HepG2 (cell line): ENCODE measurements at regions not wholly inside any gene's neighbourhood (a gene's known extent, or its start where the extent isn't known, plus 50 kb on each side); places are given as distances from the start of the nearest gene placed in this dataset.
A peak's percentile ranks its signal among the peaks of the same experiment; 100 is the strongest.

Experiments
- ATAC-seq: fragments of 200-7000 bp; cut with Tn5 transposase; 3 replicates; pipeline ENCODE4 v1.9.1; 2020; ENCODE audit warnings: mild to moderate bottlenecking, moderate library complexity
- BruUV-seq: library from RNA; stranded (reverse); fragments of 400-500 nt; replicated peaks from 2 replicates; lab custom pipeline; 2021; lab: Mats Ljungman, UMichigan
- CTCF ChIA-PET: fragments of 300-600 bp; formaldehyde crosslinking; extraction: SDS; loops from one replicate; lab custom pipeline; 2021; ENCODE audit warnings: low total read pairs, inconsistent platforms, low intra/inter-chr PET ratio; lab: Yijun Ruan, JAX
- POLR2A ChIA-PET: fragments of 350-600 bp; sonication (Branson Sonifier 250); formaldehyde crosslinking; loops from one replicate; lab custom pipeline; 2020; ENCODE audit warnings: antibody characterized with exemption, inconsistent platforms; lab: Yijun Ruan, JAX
- DNase-seq: peaks from one replicate; pipeline ENCODE4 v3.0.0-alpha.2; 2015; ENCODE audit warnings: low spot score
- FAIRE-seq: peaks from 3 replicates; lab custom pipeline; 2011; peaks lifted over from hg19 to GRCh38; lab: Jason Lieb, UNC
- H2AFZ ChIP-seq: one replicate; pipeline ENCODE4 v1.6.1; 2011; ENCODE audit warnings: low read length, inconsistent platforms
- H3K27ac ChIP-seq: fragments of 300-600 bp; 3 replicates; pipeline ENCODE4 v1.8.0; 2011; ENCODE audit warnings: mixed run types, mild to moderate bottlenecking, mixed read lengths, low read length, inconsistent platforms; ENCODE audit not compliant: insufficient read depth; ENCODE audit errors: extremely low read length
- H3K27me3 ChIP-seq, 2 experiments: fragments of 200-600 bp in 1 of 2; 2 replicates in 1 of 2; 3 replicates in 1 of 2; pipeline versions ENCODE4 v1.6.0 to v1.8.0; 2011; ENCODE audit warnings: low read length in 2 of 2, mild to moderate bottlenecking in 2 of 2, moderate library complexity in 2 of 2, inconsistent platforms in 1 of 2; ENCODE audit not compliant: insufficient read depth in 2 of 2, control insufficient read depth in 1 of 2
- H3K36me3 ChIP-seq, 2 experiments: fragments of 200-600 bp in 1 of 2; replicated peaks in 1 of 2; 2 replicates in 1 of 2; 3 replicates in 1 of 2; pipeline versions ENCODE4 v1.5.1 to v1.8.0; 2011; ENCODE audit warnings: low read length in 2 of 2, inconsistent platforms in 1 of 2; ENCODE audit not compliant: insufficient read depth in 2 of 2, control insufficient read depth in 1 of 2
- H3K4me1 ChIP-seq: 2 replicates; pipeline ENCODE4 v1.5.1; 2012; ENCODE audit warnings: low read length, inconsistent platforms; ENCODE audit not compliant: insufficient read depth
- H3K4me2 ChIP-seq: 2 replicates; pipeline ENCODE4 v1.6.0; 2011; ENCODE audit warnings: low read depth, low read length, inconsistent platforms
- H3K4me3 ChIP-seq, 3 experiments: fragments of 200-600 bp in 1 of 3; sonication (generic), shearing (Covaris generic) in 1 of 3; replicated peaks in 1 of 3; 2 replicates each; pipeline ENCODE4 v1.5.1; 2011 to 2016; ENCODE audit warnings: low read length in 3 of 3, inconsistent platforms in 2 of 3, low read depth in 2 of 3, mild to moderate bottlenecking in 2 of 3, control low read depth in 1 of 3, mixed read lengths in 1 of 3; ENCODE audit not compliant: insufficient read depth in 1 of 3
- H3K79me2 ChIP-seq: one replicate; pipeline ENCODE4 v1.6.1; 2011; ENCODE audit warnings: low read length, inconsistent platforms; ENCODE audit not compliant: insufficient read depth
- H3K9ac ChIP-seq: 2 replicates; pipeline ENCODE4 v1.6.0; 2011; ENCODE audit warnings: mild to moderate bottlenecking, low read depth, low read length, inconsistent platforms; ENCODE audit not compliant: insufficient read depth
- H3K9me3 ChIP-seq: 2 replicates; pipeline ENCODE4 v1.5.1; 2012; ENCODE audit warnings: mild to moderate bottlenecking, low read length
- H4K20me1 ChIP-seq: 2 replicates; pipeline ENCODE4 v1.6.0; 2011; ENCODE audit warnings: inconsistent platforms, mild to moderate bottlenecking, low read length, moderate library complexity; ENCODE audit not compliant: insufficient read depth
- KLF6 ChIP-seq: IDR thresholded peaks from 2 replicates; pipeline ENCODE4 v1.8.0; 2016; ENCODE audit warnings: missing biosample characterization, missing genetic modification reagents
- NAIF1 ChIP-seq: sonication (generic); formaldehyde crosslinking; IDR thresholded peaks from 2 replicates; pipeline ENCODE4 v1.5.0; 2020; ENCODE audit warnings: mild to moderate bottlenecking, missing genetic modification reagents, borderline replicate concordance
- RXRB ChIP-seq: IDR thresholded peaks from 2 replicates; pipeline ENCODE4 v1.6.1; 2016; ENCODE audit warnings: borderline replicate concordance, missing genetic modification reagents, missing compliant biosample characterization
- SMYD3 ChIP-seq: sonication (generic); formaldehyde crosslinking; IDR thresholded peaks from 2 replicates; pipeline ENCODE4 v1.8.1; 2023; ENCODE audit warnings: mild to moderate bottlenecking, missing genetic modification reagents
- ZNF337 ChIP-seq: sonication (generic); formaldehyde crosslinking; IDR thresholded peaks from 2 replicates; pipeline ENCODE4 v1.5.1; 2020; ENCODE audit warnings: missing genetic modification reagents, low read depth, mild to moderate bottlenecking, borderline replicate concordance
- WGBS: methylation state at CpG from one replicate; pipeline ENCODE4 v1.1.6; 2017; ENCODE audit warnings: low lambda C conversion rate; 5-methylcytosine and 5-hydroxymethylcytosine counted together
- in situ Hi-C: cut with HindIII; loops from 2 replicates; pipeline ENCODE4 v1.10.0; 2017; ENCODE audit warnings: low pct_unique_long_range_greater_than_20kb; ENCODE audit not compliant: extremely low pct_ligation_motif_present
- intact Hi-C: fragments of 100-400 bp; cut with micrococcal nuclease; formaldehyde crosslinking; loops from one replicate; pipeline ENCODE4 v1.10.0; 2022; ENCODE audit not compliant: unreplicated experiment
- TF ChIP-seq, protein P1 (sequence below): sonication (generic); formaldehyde crosslinking; conservative IDR thresholded peaks from 2 replicates; pipeline ENCODE4 v1.4.0; 2020; ENCODE audit warnings: mild to moderate bottlenecking, missing genetic modification reagents, moderate library complexity
- TF ChIP-seq, protein P2 (sequence below): sonication (generic); formaldehyde crosslinking; conservative IDR thresholded peaks from 2 replicates; pipeline ENCODE4 v1.8.1; 2023; ENCODE audit warnings: missing genetic modification reagents
- TF ChIP-seq, protein P3 (sequence below): sonication (generic); formaldehyde crosslinking; IDR thresholded peaks from 2 replicates; pipeline ENCODE4 v1.5.0; 2020; ENCODE audit warnings: mild to moderate bottlenecking, missing genetic modification reagents, borderline replicate concordance

DNA sequence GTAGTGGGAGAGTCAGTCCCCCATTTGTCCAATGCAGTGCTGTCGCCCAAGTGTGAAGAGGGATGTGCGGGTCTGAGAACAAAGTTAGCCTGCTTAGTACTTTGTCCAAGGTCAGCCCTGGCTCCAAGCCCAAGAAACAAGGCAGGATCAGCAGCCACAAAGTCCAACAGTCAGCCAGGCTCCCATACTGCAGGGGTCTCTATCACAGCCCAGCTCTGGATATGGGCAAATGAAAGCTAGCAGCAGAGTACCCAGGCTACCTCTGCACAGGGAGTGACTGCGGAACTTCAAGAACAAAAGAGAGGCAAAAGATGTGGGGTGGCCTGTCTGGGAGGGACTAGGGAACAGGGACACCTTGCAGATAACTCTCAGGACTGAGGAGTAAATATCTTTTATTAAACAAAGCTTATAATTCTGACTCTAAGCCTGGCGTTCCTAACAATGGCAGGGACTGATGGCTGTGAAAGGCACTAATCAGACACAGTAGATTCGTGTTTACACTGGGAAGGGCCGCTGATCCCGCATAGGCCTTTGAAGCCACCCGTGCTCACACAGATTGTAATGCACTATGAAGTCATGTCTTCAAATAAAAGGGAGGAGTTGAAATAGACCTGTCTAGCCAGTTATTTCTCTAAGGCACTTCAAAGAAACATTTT, 91.0 kb upstream of the EEA1 start:
- BruUV-seq: TSS peak; percentile 61
- FAIRE-seq (peak; percentile 85), ATAC-seq (peak; percentile 94), DNase-seq (peak; percentile 98)
- ChIA-PET POLR2A (interaction anchor here (0.7 to 7.3 kb wide), 16 partner anchors 9 to 357 kb away, joined by 3 to 132 read pairs (median 6); partner anchors contain the start of gene EEA1), CTCF (no interaction called here)
- peak overlapping the region; percentile 88 for H3K4me2 ChIP-seq
- H3K4me1 ChIP-seq: peaks cover 98% of the 10 kb centered on the region
- peak overlapping the region; percentile 74 for H3K9ac ChIP-seq
- H4K20me1 ChIP-seq: no peaks in the 10 kb centered on the region
- WGBS: 2% methylated on average over 8 of the region's 8 CpGs
- no peaks in the 10 kb centered on the region for H3K79me2 ChIP-seq
- H3K36me3 ChIP-seq: no peaks in the 10 kb centered on the region; a peak in 1 of 5 replicates
- H2AFZ ChIP-seq: no peak overlapping the region
- H3K27ac ChIP-seq: peak overlapping the region; percentile 94
- in situ Hi-C loops: loop anchor here (10.0 kb wide), 1 partner anchor 295 kb away; no protein-coding TSS in a partner anchor
- H3K9me3 ChIP-seq: no peaks in the 10 kb centered on the region
- H3K4me3 ChIP-seq: peak overlapping the region; percentile 19 to 59 (median 31); a peak in 4 of 6 replicates
- intact Hi-C loops: loop anchor here (1.0 to 10.0 kb wide), 4 partner anchors 14 to 75 kb away; no protein-coding TSS in a partner anchor
- no peaks in the 10 kb centered on the region for H3K27me3 ChIP-seq
- no peak for TF ChIP-seq NAIF1 (CRISPR knock-in tag)
- TF ChIP-seq ZNF337 (CRISPR knock-in tag): peak; percentile 68; the same call in 1 of the 2 replicates
- TF ChIP-seq, protein P1, sequence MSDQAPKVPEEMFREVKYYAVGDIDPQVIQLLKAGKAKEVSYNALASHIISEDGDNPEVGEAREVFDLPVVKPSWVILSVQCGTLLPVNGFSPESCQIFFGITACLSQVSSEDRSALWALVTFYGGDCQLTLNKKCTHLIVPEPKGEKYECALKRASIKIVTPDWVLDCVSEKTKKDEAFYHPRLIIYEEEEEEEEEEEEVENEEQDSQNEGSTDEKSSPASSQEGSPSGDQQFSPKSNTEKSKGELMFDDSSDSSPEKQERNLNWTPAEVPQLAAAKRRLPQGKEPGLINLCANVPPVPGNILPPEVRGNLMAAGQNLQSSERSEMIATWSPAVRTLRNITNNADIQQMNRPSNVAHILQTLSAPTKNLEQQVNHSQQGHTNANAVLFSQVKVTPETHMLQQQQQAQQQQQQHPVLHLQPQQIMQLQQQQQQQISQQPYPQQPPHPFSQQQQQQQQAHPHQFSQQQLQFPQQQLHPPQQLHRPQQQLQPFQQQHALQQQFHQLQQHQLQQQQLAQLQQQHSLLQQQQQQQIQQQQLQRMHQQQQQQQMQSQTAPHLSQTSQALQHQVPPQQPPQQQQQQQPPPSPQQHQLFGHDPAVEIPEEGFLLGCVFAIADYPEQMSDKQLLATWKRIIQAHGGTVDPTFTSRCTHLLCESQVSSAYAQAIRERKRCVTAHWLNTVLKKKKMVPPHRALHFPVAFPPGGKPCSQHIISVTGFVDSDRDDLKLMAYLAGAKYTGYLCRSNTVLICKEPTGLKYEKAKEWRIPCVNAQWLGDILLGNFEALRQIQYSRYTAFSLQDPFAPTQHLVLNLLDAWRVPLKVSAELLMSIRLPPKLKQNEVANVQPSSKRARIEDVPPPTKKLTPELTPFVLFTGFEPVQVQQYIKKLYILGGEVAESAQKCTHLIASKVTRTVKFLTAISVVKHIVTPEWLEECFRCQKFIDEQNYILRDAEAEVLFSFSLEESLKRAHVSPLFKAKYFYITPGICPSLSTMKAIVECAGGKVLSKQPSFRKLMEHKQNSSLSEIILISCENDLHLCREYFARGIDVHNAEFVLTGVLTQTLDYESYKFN: peak; percentile 74
- peak; percentile 87; the same call in 1 of the 2 replicates for TF ChIP-seq SMYD3 (CRISPR knock-in tag)
- 0 out of 2 replicates have a peak, but pooled peaks have one; percentile 24 for TF ChIP-seq KLF6 (CRISPR knock-in tag)
- TF ChIP-seq, protein P2, sequence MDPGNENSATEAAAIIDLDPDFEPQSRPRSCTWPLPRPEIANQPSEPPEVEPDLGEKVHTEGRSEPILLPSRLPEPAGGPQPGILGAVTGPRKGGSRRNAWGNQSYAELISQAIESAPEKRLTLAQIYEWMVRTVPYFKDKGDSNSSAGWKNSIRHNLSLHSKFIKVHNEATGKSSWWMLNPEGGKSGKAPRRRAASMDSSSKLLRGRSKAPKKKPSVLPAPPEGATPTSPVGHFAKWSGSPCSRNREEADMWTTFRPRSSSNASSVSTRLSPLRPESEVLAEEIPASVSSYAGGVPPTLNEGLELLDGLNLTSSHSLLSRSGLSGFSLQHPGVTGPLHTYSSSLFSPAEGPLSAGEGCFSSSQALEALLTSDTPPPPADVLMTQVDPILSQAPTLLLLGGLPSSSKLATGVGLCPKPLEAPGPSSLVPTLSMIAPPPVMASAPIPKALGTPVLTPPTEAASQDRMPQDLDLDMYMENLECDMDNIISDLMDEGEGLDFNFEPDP (CRISPR knock-in tag): no peak
- TF ChIP-seq, protein P3, sequence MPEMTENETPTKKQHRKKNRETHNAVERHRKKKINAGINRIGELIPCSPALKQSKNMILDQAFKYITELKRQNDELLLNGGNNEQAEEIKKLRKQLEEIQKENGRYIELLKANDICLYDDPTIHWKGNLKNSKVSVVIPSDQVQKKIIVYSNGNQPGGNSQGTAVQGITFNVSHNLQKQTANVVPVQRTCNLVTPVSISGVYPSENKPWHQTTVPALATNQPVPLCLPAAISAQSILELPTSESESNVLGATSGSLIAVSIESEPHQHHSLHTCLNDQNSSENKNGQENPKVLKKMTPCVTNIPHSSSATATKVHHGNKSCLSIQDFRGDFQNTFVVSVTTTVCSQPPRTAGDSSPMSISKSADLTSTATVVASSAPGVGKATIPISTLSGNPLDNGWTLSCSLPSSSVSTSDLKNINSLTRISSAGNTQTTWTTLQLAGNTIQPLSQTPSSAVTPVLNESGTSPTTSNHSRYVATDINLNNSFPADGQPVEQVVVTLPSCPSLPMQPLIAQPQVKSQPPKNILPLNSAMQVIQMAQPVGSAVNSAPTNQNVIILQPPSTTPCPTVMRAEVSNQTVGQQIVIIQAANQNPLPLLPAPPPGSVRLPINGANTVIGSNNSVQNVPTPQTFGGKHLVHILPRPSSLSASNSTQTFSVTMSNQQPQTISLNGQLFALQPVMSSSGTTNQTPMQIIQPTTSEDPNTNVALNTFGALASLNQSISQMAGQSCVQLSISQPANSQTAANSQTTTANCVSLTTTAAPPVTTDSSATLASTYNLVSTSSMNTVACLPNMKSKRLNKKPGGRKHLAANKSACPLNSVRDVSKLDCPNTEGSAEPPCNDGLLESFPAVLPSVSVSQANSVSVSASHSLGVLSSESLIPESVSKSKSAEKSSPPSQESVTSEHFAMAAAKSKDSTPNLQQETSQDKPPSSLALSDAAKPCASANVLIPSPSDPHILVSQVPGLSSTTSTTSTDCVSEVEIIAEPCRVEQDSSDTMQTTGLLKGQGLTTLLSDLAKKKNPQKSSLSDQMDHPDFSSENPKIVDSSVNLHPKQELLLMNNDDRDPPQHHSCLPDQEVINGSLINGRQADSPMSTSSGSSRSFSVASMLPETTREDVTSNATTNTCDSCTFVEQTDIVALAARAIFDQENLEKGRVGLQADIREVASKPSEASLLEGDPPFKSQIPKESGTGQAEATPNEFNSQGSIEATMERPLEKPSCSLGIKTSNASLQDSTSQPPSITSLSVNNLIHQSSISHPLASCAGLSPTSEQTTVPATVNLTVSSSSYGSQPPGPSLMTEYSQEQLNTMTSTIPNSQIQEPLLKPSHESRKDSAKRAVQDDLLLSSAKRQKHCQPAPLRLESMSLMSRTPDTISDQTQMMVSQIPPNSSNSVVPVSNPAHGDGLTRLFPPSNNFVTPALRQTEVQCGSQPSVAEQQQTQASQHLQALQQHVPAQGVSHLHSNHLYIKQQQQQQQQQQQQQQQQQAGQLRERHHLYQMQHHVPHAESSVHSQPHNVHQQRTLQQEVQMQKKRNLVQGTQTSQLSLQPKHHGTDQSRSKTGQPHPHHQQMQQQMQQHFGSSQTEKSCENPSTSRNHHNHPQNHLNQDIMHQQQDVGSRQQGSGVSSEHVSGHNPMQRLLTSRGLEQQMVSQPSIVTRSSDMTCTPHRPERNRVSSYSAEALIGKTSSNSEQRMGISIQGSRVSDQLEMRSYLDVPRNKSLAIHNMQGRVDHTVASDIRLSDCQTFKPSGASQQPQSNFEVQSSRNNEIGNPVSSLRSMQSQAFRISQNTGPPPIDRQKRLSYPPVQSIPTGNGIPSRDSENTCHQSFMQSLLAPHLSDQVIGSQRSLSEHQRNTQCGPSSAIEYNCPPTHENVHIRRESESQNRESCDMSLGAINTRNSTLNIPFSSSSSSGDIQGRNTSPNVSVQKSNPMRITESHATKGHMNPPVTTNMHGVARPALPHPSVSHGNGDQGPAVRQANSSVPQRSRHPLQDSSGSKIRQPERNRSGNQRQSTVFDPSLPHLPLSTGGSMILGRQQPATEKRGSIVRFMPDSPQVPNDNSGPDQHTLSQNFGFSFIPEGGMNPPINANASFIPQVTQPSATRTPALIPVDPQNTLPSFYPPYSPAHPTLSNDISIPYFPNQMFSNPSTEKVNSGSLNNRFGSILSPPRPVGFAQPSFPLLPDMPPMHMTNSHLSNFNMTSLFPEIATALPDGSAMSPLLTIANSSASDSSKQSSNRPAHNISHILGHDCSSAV (CRISPR knock-in tag): no peak
- TF ChIP-seq RXRB (CRISPR knock-in tag): peak; percentile 44; the same call in 1 of the 2 replicates
